ENCODE measurements at regions not wholly inside any gene's neighbourhood (a gene's known extent, or its start where the extent isn't known, plus 50 kb on each side); places are given as distances from the start of the nearest gene placed in this dataset.
A peak's percentile ranks its signal among the peaks of the same experiment; 100 is the strongest.
"Not testable (repeated sequence)": the region's sequence is repeated elsewhere in the genome, so short reads cannot be mapped to it uniquely, and the experiment has no call there.

GRCh38 chr10:109735776-109736175 lies 187.5 kb downstream of the XPNPEP1 start:
- TF ChIP-seq, protein P1, sequence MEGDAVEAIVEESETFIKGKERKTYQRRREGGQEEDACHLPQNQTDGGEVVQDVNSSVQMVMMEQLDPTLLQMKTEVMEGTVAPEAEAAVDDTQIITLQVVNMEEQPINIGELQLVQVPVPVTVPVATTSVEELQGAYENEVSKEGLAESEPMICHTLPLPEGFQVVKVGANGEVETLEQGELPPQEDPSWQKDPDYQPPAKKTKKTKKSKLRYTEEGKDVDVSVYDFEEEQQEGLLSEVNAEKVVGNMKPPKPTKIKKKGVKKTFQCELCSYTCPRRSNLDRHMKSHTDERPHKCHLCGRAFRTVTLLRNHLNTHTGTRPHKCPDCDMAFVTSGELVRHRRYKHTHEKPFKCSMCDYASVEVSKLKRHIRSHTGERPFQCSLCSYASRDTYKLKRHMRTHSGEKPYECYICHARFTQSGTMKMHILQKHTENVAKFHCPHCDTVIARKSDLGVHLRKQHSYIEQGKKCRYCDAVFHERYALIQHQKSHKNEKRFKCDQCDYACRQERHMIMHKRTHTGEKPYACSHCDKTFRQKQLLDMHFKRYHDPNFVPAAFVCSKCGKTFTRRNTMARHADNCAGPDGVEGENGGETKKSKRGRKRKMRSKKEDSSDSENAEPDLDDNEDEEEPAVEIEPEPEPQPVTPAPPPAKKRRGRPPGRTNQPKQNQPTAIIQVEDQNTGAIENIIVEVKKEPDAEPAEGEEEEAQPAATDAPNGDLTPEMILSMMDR (IDR thresholded peaks at IDR 0.05; ENCODE audit: insufficient read depth, low read depth, low read length) = no peak
- H3K4me3 ChIP-seq (ENCODE audit: low read depth, low read length) = no peak overlapping the region
- no peak for DNase-seq (ENCODE audit: low read depth)

DNA sequence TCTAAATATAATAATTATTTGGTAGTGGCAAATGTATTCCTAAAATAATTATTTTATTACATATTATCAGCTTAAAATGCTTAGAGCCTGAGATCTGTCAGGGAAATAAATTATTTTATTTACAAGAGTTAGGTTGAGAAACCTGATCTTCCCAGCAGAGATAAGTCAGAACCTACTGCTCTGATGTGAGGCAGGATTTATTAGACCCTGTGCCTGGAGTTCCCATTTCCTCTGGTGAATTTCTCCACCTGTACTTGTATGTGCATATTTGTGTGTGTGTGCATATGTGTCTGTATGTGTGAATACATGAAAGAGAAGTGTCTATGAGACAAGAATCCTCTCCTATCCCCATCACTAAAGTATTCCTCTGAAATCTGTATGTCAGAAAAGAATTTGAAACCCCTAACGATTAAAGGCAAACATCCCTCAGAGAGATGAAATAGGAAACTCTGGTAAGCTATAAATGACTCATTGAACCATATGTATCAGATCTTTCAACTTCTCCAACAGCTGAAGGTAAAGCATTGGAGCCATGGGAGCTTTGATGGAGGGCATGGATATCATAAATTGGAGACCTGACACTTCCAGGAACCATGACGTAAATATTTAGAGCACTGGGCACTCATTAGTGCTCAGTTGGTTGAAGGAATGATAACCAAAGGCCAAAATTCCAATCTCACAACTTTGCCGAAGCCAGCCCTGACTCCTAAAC lies 190.9 kb downstream of the XPNPEP1 start:
- DNase-seq (ENCODE audit: low read depth) = no peak
- H3K4me3 ChIP-seq (ENCODE audit: low read depth, low read length) = no peak overlapping the region
- TF ChIP-seq, protein P1 (IDR thresholded peaks at IDR 0.05; ENCODE audit: insufficient read depth, low read depth, low read length) = no peak

- H3K4me3 ChIP-seq (ENCODE audit: low read depth, low read length) = not testable (repeated sequence)
- DNase-seq (ENCODE audit: low read depth) = peak; percentile 30
These were observed 193.4 kb downstream of the XPNPEP1 start for GRCh38 chr10:109729895-109730294.

- DNase-seq (ENCODE audit: low read depth) = no peak
- H3K4me3 ChIP-seq (ENCODE audit: low read depth, low read length) = no peak overlapping the region
- TF ChIP-seq, protein P1 (IDR thresholded peaks at IDR 0.05; ENCODE audit: insufficient read depth, low read depth, low read length) = no peak
These were observed 195.9 kb downstream of the XPNPEP1 start for GRCh38 chr10:109727436-109727835.

DNA sequence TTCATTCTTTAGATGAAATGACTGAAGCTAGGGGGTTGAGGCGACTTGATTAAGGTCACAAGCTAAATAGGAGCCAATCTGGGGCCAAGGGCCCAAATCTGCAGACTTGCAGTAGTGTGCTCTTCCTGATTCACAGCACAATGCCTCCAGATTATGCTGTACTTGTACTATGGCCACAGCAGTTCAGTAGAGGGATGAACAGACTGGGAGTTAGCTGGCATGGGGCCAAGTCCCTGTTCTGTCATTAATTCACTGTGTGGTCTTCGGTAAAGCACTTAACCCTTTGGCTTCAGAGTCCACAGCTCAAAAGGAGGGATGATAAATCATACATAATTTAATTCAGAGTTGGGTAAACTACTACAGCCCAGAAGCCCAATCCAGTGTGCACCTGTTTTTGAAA lies 196.8 kb downstream of the XPNPEP1 start:
- TF ChIP-seq, protein P1 (IDR thresholded peaks at IDR 0.05; ENCODE audit: insufficient read depth, low read depth, low read length) = no peak
- DNase-seq (ENCODE audit: low read depth) = no peak

DNA sequence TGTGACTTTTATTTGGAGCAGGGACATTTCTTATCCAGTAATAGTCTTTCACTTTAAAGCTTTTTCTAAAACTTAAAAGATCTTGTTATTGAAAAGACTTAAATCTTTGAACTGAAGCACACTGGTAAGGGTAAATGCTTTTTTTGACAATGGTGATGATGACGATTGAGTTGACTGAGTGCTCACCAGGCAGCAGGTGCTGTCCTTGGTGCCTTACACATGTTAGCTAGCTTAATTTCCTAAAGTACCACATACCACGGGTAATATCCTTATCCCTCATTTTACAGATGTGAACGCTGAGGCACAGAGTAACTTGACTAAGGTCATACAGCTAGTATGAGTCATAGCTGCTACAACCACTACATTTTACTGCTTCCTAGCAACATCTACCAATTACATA lies 200.0 kb downstream of the XPNPEP1 start:
- no peak for DNase-seq (ENCODE audit: low read depth)
- TF ChIP-seq, protein P1 (IDR thresholded peaks at IDR 0.05; ENCODE audit: insufficient read depth, low read depth, low read length) = no peak
- no peak overlapping the region for H3K4me3 ChIP-seq (ENCODE audit: low read depth, low read length)

More for the DNA sequence above, 196.8 kb downstream of the XPNPEP1 start:
- H3K4me3 ChIP-seq (ENCODE audit: low read depth, low read length) = no peak overlapping the region

GRCh38 chr10:109721453-109722064 lies 201.8 kb downstream of the XPNPEP1 start:
- DNase-seq (ENCODE audit: low read depth) = peak; percentile 55
- no peak overlapping the region for H3K4me3 ChIP-seq (ENCODE audit: low read depth, low read length)
- TF ChIP-seq, protein P1 (IDR thresholded peaks at IDR 0.05; ENCODE audit: insufficient read depth, low read depth, low read length) = no peak

Data from fibroblast of villous mesenchyme (primary cell).